ENCODE measurements at regions not wholly inside any gene's neighbourhood (a gene's known extent, or its start where the extent isn't known, plus 50 kb on each side); places are given as distances from the start of the nearest gene placed in this dataset. TPM values are rescaled to one million over a fixed set of nuclear protein-coding genes. Genes with fewer than 3 reads are reported as not detected.
"Not testable (repeated sequence)": the region's sequence is repeated elsewhere in the genome, so short reads cannot be mapped to it uniquely, and the experiment has no call there.

- H3K14ac ChIP-seq (ENCODE audit: low read length); DNase-seq (ENCODE audit: low spot score); H3K36me3 ChIP-seq (replicated peaks in 1 of 2; ENCODE audit: control insufficient read depth in 2 of 2, insufficient read depth in 2 of 2, low read length in 2 of 2); H3K4me1 ChIP-seq (ENCODE audit: control insufficient read depth in 2 of 2, insufficient read depth in 1 of 2, low read depth in 1 of 2, low read length in 2 of 2); H3K27ac ChIP-seq (replicated peaks; ENCODE audit: low read length); H2AK5ac ChIP-seq (ENCODE audit: low read depth, low read length); H3K9me3 ChIP-seq (replicated peaks in 1 of 2; ENCODE audit: control insufficient read depth in 2 of 2, insufficient read depth in 1 of 2, low read depth in 1 of 2, low read length in 2 of 2); H3K79me1 ChIP-seq (ENCODE audit: low read depth, low read length); H3K9ac ChIP-seq (ENCODE audit: low read depth, low read length, poor library complexity); H2BK5ac ChIP-seq (ENCODE audit: low read length); H3K4me3 ChIP-seq (ENCODE audit: low read length in 2 of 2); H3K4me2 ChIP-seq (ENCODE audit: insufficient read depth, low read length, poor library complexity, severe bottlenecking); H3K27me3 ChIP-seq (ENCODE audit: control insufficient read depth in 3 of 3, insufficient read depth in 3 of 3, low read depth in 1 of 3, low read length in 3 of 3); H2BK120ac ChIP-seq (ENCODE audit: low read depth, low read length); H2BK12ac ChIP-seq (ENCODE audit: low read length); H3K23ac ChIP-seq (ENCODE audit: low read depth, low read length, poor library complexity); H3K4ac ChIP-seq (ENCODE audit: low read length); H3K18ac ChIP-seq (ENCODE audit: low read length); H4K91ac ChIP-seq (ENCODE audit: low read depth, low read length, poor library complexity): not testable (repeated sequence)
- H4K8ac ChIP-seq (ENCODE audit: low read depth, low read length), result peak overlapping the region; percentile 43
- H2BK15ac ChIP-seq (ENCODE audit: low read length), result peak overlapping the region; percentile 81
- H2AFZ ChIP-seq (ENCODE audit: low read length), result peak overlapping the region; percentile 58
- WGBS, 2 donors (ENCODE audit: extremely low coverage in 2 of 2, insufficient read length in 2 of 2, insufficient replicate concordance in 1 of 2), result no CpG with 5 or more reads among the region's 11 CpGs
These were observed 62.7 kb upstream of the SOX11 start for GRCh38 chr2:5629510-5629909.

DNA sequence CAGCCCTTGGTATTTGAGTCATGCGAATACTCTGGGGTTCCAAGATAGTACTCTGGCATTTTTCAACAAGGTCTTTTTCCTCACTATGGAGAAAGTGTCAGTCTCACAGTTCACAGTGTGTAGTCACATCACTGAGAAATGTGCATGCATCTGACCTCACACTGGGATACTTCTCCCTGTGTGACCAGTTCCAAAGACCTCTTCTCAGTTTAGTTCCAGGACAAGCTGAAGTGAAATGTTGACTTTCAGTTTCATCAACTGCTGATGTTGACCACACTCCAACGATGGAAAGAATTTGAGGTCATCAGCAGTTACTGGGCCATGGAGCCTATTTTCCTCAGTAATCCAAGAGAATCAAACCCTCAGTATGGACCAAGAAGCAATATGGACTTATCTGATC is 55.1 kb upstream of the SOX11 start:
- not testable (repeated sequence) for H3K4me1 ChIP-seq (ENCODE audit: control insufficient read depth in 2 of 2, insufficient read depth in 1 of 2, low read depth in 1 of 2, low read length in 2 of 2); H2BK120ac ChIP-seq (ENCODE audit: low read depth, low read length); H3K27ac ChIP-seq (replicated peaks; ENCODE audit: low read length); H2BK5ac ChIP-seq (ENCODE audit: low read length); H3K4ac ChIP-seq (ENCODE audit: low read length); H3K18ac ChIP-seq (ENCODE audit: low read length); H3K9ac ChIP-seq (ENCODE audit: low read depth, low read length, poor library complexity); H3K4me2 ChIP-seq (ENCODE audit: insufficient read depth, low read length, poor library complexity, severe bottlenecking); H3K23ac ChIP-seq (ENCODE audit: low read depth, low read length, poor library complexity); H3K36me3 ChIP-seq (replicated peaks in 1 of 2; ENCODE audit: control insufficient read depth in 2 of 2, insufficient read depth in 2 of 2, low read length in 2 of 2); H2AFZ ChIP-seq (ENCODE audit: low read length); DNase-seq (ENCODE audit: low spot score); H3K79me1 ChIP-seq (ENCODE audit: low read depth, low read length); H3K27me3 ChIP-seq (ENCODE audit: control insufficient read depth in 3 of 3, insufficient read depth in 3 of 3, low read depth in 1 of 3, low read length in 3 of 3); H2BK15ac ChIP-seq (ENCODE audit: low read length); H3K9me3 ChIP-seq (replicated peaks in 1 of 2; ENCODE audit: control insufficient read depth in 2 of 2, insufficient read depth in 1 of 2, low read depth in 1 of 2, low read length in 2 of 2); H2BK12ac ChIP-seq (ENCODE audit: low read length); H3K4me3 ChIP-seq (ENCODE audit: low read length in 2 of 2); H3K14ac ChIP-seq (ENCODE audit: low read length); H4K8ac ChIP-seq (ENCODE audit: low read depth, low read length); H2AK5ac ChIP-seq (ENCODE audit: low read depth, low read length); H4K91ac ChIP-seq (ENCODE audit: low read depth, low read length, poor library complexity)
- no CpG with 5 or more reads among the region's 2 CpGs for WGBS, 2 donors (ENCODE audit: extremely low coverage in 2 of 2, insufficient read length in 2 of 2, insufficient replicate concordance in 1 of 2)

Small RNAs in the stretch of these regions (small RNA-seq; reads per million reads assigned to genes)
- gene RF00322 (ENCODE audit: insufficient read depth), result not detected
- not detected for gene RNU6-649P (ENCODE audit: insufficient read depth)
